ENCODE measurements at regions not wholly inside any gene's neighbourhood (a gene's known extent, or its start where the extent isn't known, plus 50 kb on each side); places are given as distances from the start of the nearest gene placed in this dataset.
"Not testable (repeated sequence)": the region's sequence is repeated elsewhere in the genome, so short reads cannot be mapped to it uniquely, and the experiment has no call there.

DNA sequence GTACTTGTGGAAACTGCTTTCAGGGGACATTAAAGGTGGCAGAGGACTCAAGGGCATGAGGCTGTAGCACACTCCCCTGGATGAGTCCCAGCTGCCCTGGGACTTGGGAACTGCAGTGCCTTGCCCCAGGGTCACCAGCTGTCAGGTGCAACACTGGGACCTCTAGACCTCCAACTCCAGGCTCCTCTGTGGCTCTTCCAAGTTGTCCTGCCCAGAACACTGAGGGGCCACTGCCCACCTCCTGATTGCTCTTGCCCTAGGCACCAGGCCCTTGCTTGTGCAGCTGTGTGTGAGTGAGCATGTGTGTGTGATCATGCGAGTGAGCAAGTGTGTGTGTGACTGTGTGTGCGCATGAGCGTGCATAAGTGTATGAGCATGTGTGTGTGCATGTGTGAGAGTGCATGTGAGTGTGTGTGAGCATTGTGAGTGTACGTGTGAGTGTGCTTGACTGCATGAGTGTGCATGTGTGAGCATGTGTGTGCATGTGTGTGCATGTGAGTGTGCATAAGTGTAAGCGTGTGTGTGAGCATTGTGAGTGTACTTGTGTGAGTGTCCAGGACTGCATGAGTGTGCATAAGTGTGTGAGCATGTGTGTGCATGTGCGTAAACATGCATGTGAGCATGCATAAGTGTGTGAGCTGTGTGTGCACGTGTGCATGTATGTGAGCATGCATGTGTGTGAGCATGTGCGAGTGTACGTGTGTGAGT, 301.5 kb downstream of the NDUFA10 start:
- no peak for DNase-seq

- DNase-seq: no peak
These were observed 302.2 kb downstream of the NDUFA10 start for GRCh38 chr2:239722760-239723470.

DNA sequence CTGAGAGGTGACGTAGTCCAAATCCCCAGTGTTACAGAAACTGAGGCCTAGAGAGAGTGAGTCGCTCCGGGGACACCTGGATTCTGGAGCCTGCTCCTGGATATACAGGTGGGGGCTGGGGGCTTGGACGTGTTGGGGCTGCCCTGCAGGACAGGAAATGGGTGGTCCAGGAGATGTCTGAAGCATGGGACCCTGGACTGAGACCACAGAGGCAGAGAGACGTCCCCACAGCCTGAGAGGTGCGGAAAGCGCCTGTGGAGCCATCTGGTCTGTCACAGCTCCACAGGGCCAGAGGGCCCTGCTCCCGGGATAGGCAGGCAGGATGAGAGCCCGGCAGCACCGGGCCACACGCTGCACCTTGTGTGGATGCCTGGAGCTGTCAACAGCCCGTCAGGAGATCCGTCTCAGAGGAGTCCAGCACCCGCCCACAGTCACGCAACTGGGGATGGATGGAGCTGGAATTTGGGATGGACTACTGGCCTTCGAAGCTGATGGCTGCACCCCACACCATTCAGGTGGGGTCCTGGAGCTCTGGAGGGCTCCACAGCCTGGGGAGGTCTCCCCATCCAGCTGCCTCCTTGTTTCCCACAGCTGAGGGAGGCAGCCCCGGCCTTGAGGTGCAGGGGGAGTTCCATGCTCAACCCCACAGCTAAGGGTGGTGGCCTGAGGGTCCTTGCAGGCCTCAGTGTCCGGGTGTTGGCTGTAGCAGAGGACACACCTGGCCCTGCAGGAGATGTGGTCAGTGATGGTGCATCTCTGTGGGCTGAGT, 303.0 kb downstream of the NDUFA10 start:
- DNase-seq: no peak

- DNase-seq: no peak
These were observed 303.6 kb downstream of the NDUFA10 start for GRCh38 chr2:239721531-239721930.

GRCh38 chr2:239720361-239721360, 304.5 kb downstream of the NDUFA10 start:
- DNase-seq: no peak

DNA sequence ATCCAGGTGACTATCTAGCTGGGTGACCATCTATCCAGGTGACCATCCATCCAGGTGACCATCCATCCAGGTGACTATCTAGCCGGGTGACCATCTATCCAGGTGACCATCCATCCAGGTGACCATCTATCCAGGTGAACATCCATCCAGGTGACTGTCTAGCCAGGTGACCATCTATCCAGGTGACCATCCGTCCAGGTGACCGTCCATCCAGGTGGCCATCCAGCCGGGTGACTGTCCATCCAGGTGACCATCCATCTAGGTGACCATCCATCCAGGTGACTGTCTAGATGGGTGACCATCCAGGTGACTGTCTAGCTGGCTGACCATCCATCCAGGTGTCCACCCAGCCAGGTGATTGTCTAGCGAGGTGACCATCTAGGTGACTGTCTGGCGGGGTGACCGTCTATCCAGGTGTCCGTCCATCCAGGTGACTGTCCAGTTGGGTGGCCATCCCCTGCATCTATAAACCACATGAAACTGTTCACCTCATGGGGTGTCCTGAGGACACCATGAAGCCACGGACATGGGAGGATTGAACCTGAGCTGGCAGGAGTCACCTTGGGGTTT, 305.3 kb downstream of the NDUFA10 start:
- no peak for DNase-seq

- DNase-seq: not testable (repeated sequence)
These were observed 306.2 kb downstream of the NDUFA10 start for GRCh38 chr2:239718991-239719390.

DNA sequence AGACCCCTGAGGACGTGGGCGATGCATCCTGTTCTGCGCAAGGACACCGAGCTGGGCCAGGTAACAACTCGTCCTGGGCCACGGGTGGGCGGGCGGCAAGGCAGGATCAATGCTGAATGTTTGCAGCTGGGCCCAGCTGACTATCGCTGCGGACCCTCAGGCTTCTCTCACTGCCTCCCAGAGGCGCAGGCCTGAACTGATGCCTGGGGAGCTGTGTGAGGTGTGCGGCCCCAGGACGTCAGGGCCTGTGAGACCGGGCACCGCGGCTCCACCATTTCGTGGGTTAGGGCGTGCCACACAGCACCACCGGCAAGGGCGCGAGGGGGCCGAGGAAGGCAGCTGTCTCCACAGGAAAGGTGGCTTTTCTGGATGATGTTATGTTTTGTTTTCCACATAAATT, 307.4 kb downstream of the NDUFA10 start:
- DNase-seq: no peak

- DNase-seq: no peak
These were observed 307.8 kb downstream of the NDUFA10 start for GRCh38 chr2:239717319-239717675.

- no peak for DNase-seq
These were observed 308.4 kb downstream of the NDUFA10 start for GRCh38 chr2:239716536-239717318.

- no peak for DNase-seq
These were observed 309.1 kb downstream of the NDUFA10 start for GRCh38 chr2:239716009-239716408.

DNA sequence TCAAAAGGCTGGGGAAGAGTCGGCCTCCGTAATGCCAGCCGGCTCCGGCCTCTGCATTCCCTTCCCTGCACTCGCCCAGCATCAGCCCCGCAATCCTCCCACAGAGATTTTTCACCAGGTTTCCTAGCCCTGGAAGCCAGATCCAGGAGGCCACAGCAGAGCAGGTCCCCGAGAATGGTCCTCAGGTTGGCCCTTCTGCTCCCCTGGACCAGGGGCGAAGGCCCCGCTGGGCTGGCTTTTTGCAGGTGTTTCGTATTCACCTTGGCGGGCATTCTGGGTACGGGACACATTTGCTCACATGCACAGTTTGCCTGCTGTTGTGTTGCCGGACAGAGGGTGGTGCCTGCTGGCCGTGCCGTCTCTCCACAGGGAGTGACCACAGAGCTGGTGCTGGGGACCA, 309.5 kb downstream of the NDUFA10 start:
- no peak for DNase-seq

DNA sequence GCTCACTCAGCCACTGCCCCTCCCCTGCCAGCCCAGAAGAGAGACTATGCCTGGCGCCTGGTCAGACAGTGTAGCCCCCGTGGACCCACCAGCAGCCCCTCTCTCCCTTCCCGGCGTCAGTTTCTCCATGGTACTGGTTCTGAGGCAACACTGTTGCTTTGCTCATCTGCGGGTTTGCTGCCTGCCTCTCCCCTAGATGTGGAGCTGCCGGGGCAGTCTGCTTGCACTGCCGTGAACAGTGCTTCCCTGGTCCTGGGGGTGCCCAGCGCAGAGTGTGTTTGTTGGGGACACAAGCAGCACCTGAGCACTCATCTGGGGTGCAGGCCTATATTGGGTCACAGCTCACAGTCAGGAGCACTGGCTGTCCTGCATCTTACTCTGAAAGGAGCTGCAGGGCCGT, 309.9 kb downstream of the NDUFA10 start:
- DNase-seq: no peak

- DNase-seq: no peak
These were observed 311.0 kb downstream of the NDUFA10 start for GRCh38 chr2:239714116-239714515.

DNA sequence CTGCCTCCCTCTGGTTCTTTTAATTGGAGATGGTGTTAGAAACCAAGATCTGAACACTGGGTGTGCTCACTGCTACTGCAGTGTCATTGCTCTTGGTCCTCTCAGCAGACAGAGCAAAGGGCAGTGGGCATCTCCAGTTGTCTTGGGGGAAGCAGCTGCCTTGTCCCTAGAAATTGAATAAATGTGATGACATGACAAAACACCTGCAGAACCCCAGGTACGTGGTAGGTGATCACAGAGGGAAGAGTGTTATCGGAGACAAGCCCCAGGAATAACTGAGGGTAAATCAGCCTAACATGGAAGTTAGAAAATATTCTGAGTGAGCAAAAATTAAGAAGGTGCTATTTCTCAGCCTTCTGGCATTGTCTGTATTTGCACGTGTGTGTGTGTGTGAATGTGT, 311.9 kb upstream of the HDAC4 start:
- DNase-seq: no peak

- DNase-seq: no peak
These were observed 311.2 kb upstream of the HDAC4 start for GRCh38 chr2:239711911-239712570.

GRCh38 chr2:239710953-239711861, 310.4 kb upstream of the HDAC4 start:
- no peak for DNase-seq

GRCh38 chr2:239706367-239706766, 305.5 kb upstream of the HDAC4 start:
- no peak for DNase-seq

GRCh38 chr2:239704737-239705136, 303.9 kb upstream of the HDAC4 start:
- DNase-seq: no peak

DNA sequence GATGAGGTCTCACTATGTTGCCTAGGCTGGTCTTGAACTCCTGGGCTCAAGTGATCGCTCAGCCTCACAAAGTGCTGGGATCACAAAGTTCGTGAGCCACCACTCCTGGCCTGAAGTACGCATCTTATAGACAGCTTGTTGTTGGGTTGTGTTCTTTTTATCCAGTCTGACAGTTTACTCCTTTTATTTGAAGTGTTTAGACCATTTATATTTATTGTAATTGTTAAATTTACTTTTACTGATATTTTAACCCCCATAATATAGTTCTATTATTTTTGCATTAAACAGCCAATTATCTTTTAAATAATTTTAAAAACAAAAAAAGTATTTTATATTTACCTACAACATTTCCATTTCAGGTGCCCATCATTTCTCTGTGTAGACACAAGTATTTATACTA, 303.0 kb upstream of the HDAC4 start:
- DNase-seq: no peak

Measured in Kasumi-1 (cell line).